HTR-8/SVneo (cell line): ENCODE measurements at regions not wholly inside any gene's neighbourhood (a gene's known extent, or its start where the extent isn't known, plus 50 kb on each side); places are given as distances from the start of the nearest gene placed in this dataset.

Source experiments
- DNase-seq: peaks from one replicate; pipeline ENCODE4 v3.0.0; 2011; ENCODE audit warnings: low spot score, mixed read lengths; ENCODE audit not compliant: insufficient read length
- FAIRE-seq: peaks from 2 replicates; lab custom pipeline; 2011; peaks lifted over from hg19 to GRCh38; lab: Jason Lieb, UNC

DNA sequence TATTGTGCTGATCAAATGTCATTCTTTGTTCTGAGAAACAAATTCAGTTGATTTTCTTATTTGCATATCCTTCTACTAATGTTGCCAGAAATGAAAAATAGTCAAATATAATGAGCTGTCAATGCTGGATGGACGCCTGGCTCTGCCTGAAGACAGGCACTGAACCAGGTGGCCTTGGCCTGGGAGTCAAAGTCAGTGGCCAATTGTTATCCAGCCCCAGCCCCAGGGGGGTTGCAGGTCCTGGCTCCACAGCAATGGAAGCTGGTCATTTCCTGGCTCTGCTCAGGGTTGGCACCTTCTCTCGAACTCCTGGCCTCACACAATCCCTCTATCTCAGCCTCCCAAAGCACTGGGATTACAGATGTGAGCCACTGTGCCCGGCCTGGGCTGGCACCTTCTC, 176.8 kb upstream of the GLI2 start:
- DNase-seq (no peak), FAIRE-seq (no peak)

DNA sequence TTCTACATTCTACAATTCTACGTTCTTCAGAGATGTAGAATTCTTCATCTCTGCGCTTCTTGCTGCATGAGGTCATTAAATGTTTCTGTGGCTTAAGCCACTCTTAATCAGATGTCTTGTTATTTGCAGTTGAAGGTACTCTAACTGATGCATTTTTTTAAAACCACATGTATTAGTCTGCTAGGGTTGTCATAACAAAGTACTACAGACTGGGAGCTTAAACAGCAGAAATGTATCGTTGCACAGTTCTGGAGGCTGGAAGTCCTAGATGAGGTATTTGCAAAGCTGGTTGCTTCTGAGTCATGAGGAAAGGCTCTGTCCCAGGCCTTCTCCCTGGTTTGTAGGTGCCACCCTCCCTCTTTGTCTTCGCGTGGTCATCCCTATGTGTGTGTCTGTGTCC, 176.3 kb upstream of the GLI2 start:
- peak; percentile 26 for DNase-seq

GRCh38 chr2:120560330-120560729, 175.3 kb upstream of the GLI2 start:
- no peak for FAIRE-seq

More for the DNA sequence above, 176.3 kb upstream of the GLI2 start:
- FAIRE-seq, result no peak

DNA sequence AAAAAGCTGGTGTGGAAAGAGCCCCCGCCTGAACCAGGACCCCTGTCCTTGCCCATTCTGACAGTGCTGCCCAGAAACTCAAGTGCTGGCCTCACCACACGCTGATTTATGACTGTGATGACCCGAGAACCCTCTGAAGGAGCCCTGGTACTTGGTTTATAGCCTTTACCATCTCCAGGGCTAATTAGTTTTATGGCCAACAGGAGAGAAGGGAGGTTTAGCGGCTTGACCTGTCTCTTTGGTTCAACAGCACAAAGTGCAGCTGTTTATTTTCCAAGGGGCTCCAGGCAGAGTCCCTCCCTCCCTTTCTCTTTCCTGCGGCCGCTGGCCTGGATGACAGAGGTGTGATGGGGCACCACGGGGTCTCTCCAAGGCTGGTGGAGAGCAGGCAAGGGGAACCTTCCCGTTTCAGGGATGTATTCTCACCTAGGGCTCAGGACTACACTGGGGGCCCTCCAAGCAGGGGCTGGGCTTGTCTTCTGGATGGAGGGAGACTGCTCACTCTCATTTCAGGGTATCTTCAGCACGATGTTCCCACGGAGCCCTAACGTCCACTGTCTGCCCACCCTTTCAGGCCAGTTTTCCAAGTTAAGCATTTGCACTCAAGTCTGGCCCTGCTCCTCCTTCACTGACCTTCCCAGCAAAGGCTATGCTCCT, 174.2 kb upstream of the GLI2 start:
- FAIRE-seq, result no peak
- DNase-seq, result no peak

More at GRCh38 chr2:120560330-120560729, 175.3 kb upstream of the GLI2 start:
- no peak for DNase-seq

DNA sequence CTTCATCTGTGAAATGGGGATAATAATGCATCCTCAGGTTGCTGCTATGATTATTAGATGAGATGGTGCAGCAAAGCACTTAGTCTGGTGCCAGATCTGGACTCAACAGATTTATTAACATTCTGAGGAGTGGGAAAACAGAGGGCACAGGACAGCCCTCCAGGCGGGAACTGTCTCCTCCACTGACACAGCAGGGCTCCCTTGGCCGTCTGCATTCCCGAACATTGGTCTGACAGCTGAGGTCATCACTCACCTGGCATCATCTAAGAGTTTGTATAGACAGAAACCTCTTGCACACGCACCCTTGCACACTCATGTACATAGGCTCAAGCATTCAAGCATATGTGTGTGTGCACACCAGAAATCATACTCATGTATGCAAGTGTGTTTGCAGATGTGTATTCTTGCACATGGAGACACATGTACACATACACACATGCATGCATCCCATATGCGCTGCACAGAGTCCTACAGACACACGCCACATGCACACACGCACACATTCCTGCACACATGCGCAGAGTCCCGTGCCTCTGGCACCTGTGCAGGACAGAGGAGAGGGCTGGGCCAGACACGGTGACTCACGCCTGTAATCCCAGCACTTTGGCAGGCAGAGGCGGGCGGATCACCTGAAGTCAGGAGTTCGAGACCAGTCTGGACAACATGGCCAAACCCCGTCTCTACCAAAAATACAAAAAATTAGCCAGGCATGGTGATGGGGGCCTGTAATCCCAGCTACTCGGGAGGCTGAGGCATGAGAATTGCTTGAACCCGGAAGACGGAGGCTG, 173.3 kb upstream of the GLI2 start:
- FAIRE-seq, result peak; percentile 16
- DNase-seq, result no peak

DNA sequence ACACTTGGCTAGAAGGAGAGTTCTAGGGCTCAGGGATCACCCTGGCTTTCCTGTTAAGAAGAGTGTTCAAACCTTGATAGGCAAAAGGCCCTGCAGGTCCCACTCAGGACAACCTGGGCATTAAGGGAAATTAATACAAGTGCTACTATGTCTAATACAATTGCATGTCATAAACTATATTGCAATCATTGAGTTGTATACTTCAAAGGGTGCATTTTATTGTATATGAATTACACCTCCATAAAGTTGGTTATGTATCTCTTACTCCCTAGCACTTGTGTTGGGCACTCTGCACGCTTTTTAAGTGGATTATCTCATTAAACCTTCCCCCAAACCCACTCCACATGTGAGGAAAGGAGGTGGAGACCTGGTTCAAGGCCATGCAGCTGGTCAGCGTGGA, 172.1 kb upstream of the GLI2 start:
- DNase-seq, result no peak
- FAIRE-seq, result no peak

DNA sequence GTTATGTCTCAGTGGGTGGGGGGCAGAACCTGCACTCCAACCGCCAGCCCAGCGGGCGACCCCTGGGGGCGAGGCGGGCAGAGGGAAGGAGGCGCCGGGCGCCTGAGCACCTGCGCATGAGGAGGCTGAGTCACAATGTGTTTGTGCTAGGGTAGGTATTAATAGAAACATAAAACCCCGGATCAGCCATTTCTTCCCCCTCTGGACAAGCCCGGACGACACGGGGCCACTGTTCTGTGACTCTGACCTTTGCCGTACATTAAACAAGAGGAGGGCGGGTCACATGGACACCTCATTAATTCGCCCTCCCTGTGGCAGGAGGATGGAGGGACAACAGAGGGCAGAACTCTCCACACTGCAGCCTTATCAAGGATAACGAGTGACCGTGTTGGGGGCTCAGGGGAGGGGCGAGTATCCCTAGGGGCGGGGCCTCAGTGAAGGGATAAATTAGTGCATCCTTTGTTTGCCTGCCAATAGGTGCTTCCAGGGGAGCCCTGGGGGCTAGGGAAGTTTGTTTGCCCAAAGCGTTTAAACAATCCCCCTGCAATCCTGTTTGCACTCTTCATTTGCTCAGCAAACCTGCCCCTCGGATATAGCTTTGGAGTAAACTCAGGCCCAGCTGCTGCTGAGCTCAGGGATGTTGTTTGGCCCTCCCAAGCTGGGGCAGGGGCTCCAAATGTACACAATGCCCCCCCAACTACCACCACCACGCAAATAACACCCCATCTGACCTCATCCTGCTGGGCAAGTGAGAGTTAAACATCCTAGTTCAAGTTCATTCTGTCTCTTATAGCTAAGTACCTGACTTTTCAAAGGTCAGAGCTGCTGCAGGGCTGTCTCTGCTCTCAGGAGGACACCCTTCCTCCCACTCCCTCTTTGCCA, 171.2 kb upstream of the GLI2 start:
- FAIRE-seq, result no peak

GRCh38 chr2:120565095-120565460, 170.6 kb upstream of the GLI2 start:
- FAIRE-seq (no peak), DNase-seq (no peak)

More for the DNA sequence above, 171.2 kb upstream of the GLI2 start:
- DNase-seq, result no peak

GRCh38 chr2:120565929-120566328, 169.7 kb upstream of the GLI2 start:
- FAIRE-seq (no peak), DNase-seq (no peak)

GRCh38 chr2:120566331-120567035, 169.2 kb upstream of the GLI2 start:
- no peak for FAIRE-seq
- no peak for DNase-seq

DNA sequence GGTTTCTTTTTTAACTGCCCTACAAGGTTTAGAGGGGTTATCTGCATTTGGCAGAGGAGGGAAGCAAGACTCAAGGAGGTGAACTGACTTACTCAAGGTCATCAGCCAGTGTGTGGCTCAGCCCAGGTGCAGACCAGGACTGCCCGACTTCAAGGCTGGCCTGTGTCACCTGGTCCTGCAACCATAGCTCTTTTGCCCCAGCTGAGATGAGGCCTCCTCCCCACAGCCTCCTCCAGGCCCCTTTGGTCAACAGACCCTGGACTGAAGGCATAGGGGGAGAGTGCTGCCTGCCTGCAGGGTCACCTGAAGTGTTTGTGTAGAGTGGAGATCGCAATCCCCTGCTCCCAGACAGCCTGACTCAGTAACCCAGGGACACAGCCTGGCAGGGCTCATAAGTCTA, 168.5 kb upstream of the GLI2 start:
- no peak for DNase-seq
- no peak for FAIRE-seq

DNA sequence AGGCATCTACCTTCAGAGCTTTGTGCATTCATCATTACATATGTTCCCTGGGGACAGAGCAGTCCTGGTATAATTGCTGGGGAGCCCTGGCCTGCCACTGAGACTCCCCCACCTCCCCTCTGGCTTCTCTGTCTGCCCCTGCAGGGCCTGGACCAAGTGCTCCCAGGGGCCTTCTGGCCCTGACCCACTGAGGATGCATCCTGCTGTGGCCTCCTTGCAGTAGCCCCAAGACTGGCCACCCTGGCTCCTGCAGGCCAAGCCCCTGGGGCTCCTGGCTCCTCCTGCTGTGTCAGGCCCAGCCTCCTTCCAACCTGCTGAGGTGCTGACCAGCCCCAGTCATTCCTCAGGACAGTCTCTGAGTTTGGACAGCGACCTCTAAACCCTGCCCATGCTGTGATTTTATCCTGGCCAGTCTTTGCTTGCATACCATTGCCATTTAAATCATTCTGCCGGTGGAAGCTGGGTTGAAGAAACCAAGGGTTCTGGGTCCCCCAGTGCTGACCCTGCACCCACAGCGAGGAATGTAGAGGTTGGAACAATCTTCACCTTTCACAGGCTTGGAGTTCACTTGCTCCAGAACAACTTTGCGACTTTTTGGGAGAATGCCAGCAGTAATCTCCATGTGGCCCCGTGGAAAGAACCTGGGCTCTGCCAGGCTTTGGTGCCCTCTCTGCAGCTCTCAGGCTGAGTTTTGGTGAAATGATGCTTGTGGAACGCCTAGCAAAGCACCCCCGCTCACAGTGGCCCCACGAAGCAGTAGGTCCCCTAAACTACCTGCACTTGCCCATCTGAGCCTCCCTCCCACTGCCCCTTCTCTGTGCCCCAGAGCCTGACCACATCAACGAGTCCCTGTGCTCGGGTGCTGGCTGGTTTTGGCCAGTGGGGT, 167.3 kb upstream of the GLI2 start:
- no peak for DNase-seq
- no peak for FAIRE-seq

GRCh38 chr2:120568975-120569268, 166.7 kb upstream of the GLI2 start:
- DNase-seq, result no peak
- no peak for FAIRE-seq

DNA sequence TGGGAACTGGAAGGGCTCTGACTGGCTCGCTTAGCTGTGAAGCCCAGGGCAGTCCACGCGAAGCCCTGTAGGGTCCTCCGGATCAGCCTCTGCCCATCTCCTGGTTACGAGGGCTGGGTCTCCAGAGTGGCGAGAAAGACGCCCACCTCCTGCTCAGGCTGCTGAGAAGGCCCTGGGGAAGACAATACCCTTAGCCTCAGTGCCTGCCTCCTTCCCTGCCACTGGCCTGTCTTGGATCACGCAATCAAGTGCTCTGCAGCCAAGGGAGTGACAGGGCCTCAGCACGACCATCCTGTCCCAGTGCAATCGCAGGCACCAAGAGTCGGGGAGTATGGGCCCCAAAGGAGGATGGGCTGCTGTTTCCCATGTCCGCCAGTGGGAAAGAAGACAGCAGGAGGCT, 165.7 kb upstream of the GLI2 start:
- FAIRE-seq, result no peak
- no peak for DNase-seq

- DNase-seq (no peak), FAIRE-seq (no peak)
Measured at GRCh38 chr2:120570546-120570945, 165.1 kb upstream of the GLI2 start.

- DNase-seq (no peak), FAIRE-seq (no peak)
Measured at GRCh38 chr2:120571015-120571728, 164.5 kb upstream of the GLI2 start.

- FAIRE-seq, result no peak
- no peak for DNase-seq
Measured at GRCh38 chr2:120572226-120572625, 163.4 kb upstream of the GLI2 start.

GRCh38 chr2:120574620-120575019, 161.0 kb upstream of the GLI2 start:
- no peak for FAIRE-seq
- no peak for DNase-seq

- FAIRE-seq (no peak), DNase-seq (no peak)
Measured at GRCh38 chr2:120575966-120576365, 159.7 kb upstream of the GLI2 start.
